Fibroblast of lung (primary cell): ENCODE measurements at regions not wholly inside any gene's neighbourhood (a gene's known extent, or its start where the extent isn't known, plus 50 kb on each side); places are given as distances from the start of the nearest gene placed in this dataset.

Experiments
- DNase-seq, 2 donors: peaks; one replicate each; pipeline versions ENCODE4 v3.0.0 to v3.0.0-alpha.2; 2010; ENCODE audit warnings: low read depth in 2 of 2
- H2AFZ ChIP-seq: 2 replicates; pipeline ENCODE4 v1.5.1; 2012; ENCODE audit warnings: low read length, control low read depth, inconsistent platforms
- H3K27ac ChIP-seq: 2 replicates; pipeline ENCODE4 v1.5.1; 2011; ENCODE audit warnings: low read length, control low read depth; ENCODE audit not compliant: insufficient read depth
- H3K27me3 ChIP-seq: 2 replicates; pipeline ENCODE4 v1.5.1; 2011; ENCODE audit warnings: mild to moderate bottlenecking, low read length; ENCODE audit not compliant: control insufficient read depth, insufficient read depth
- H3K36me3 ChIP-seq: 2 replicates; pipeline ENCODE4 v1.5.1; 2011; ENCODE audit warnings: low read length; ENCODE audit not compliant: control insufficient read depth, insufficient read depth
- H3K4me1 ChIP-seq: 2 replicates; pipeline ENCODE4 v1.5.1; 2011; ENCODE audit warnings: low read length; ENCODE audit not compliant: control insufficient read depth, insufficient read depth; ENCODE audit errors: extremely low read depth
- H3K4me2 ChIP-seq: 2 replicates; pipeline ENCODE4 v1.5.1; 2011; ENCODE audit warnings: low read length, control low read depth; ENCODE audit not compliant: insufficient read depth; ENCODE audit errors: extremely low read depth
- H3K4me3 ChIP-seq, 4 experiments: fragments of 200-600 bp in 1 of 4; sonication (generic) in 1 of 4; replicated peaks in 1 of 4; 2 replicates each; pipeline ENCODE4 v1.5.1; 2011 to 2016; ENCODE audit warnings: low read length in 4 of 4, low read depth in 3 of 4, mild to moderate bottlenecking in 3 of 4, control low read depth in 2 of 4, inconsistent platforms in 1 of 4, mixed read lengths in 1 of 4; ENCODE audit not compliant: insufficient read depth in 1 of 4; ENCODE audit errors: control extremely low read depth in 1 of 4
- H3K79me2 ChIP-seq: 2 replicates; pipeline ENCODE4 v1.5.1; 2012; ENCODE audit warnings: mild to moderate bottlenecking, low read length, inconsistent platforms; ENCODE audit not compliant: control insufficient read depth, insufficient read depth
- H3K9ac ChIP-seq: 2 replicates; pipeline ENCODE4 v1.5.1; 2011; ENCODE audit warnings: mild to moderate bottlenecking, low read length, control low read depth; ENCODE audit not compliant: insufficient read depth
- H3K9me3 ChIP-seq: 2 replicates; pipeline ENCODE4 v1.5.1; 2012; ENCODE audit warnings: low read depth, low read length; ENCODE audit not compliant: control insufficient read depth, insufficient read depth
- H4K20me1 ChIP-seq: 2 replicates; pipeline ENCODE4 v1.5.1; 2011; ENCODE audit warnings: low read length; ENCODE audit not compliant: control insufficient read depth, insufficient read depth; ENCODE audit errors: extremely low read depth
- CTCF ChIP-seq, 2 donors: IDR thresholded peaks in 1 of 2; conservative IDR thresholded peaks in 1 of 2; 1 replicate in 1 of 2; 2 replicates in 1 of 2; pipeline ENCODE4 v1.5.1; 2011 to 2012; ENCODE audit warnings: low read length in 2 of 2, control low read depth in 1 of 2, inconsistent platforms in 1 of 2, low read depth in 1 of 2, mild to moderate bottlenecking in 1 of 2
- EZH2 ChIP-seq: IDR thresholded peaks from 2 replicates; pipeline ENCODE4 v1.5.1; 2012; ENCODE audit warnings: low read length, control low read depth, mild to moderate bottlenecking; ENCODE audit errors: missing control alignments

GRCh38 chr17:22273308-22273707, 581.0 kb downstream of the KCNJ18 start:
- H3K79me2 ChIP-seq, result no peaks in the 10 kb centered on the region

GRCh38 chr17:22277595-22277994, 585.3 kb downstream of the KCNJ18 start:
- Histone ChIP-seq H3K4me2 (no peak overlapping the region), H3K9me3 (no peaks in the 10 kb centered on the region), H3K9ac (no peak overlapping the region), H2AFZ (no peak overlapping the region), H3K36me3 (no peaks in the 10 kb centered on the region), H3K27ac (no peak overlapping the region), H3K27me3 (no peaks in the 10 kb centered on the region), H3K4me3 (no peak overlapping the region), H4K20me1 (no peaks in the 10 kb centered on the region), H3K4me1 (no peaks in the 10 kb centered on the region), H3K79me2 (no peaks in the 10 kb centered on the region)
- no peak for DNase-seq
- no peak for TF ChIP-seq CTCF (conservative IDR thresholded peaks at IDR 0.05 in 1 of 2, IDR thresholded peaks at IDR 0.05 in 1 of 2; ENCODE audit: low read depth in 1 of 2, low read length in 2 of 2)

More at GRCh38 chr17:22273308-22273707, 581.0 kb downstream of the KCNJ18 start:
- Histone ChIP-seq H3K9ac (no peak overlapping the region), H3K27me3 (no peaks in the 10 kb centered on the region), H3K4me2 (no peak overlapping the region), H3K36me3 (no peaks in the 10 kb centered on the region), H3K27ac (no peak overlapping the region), H2AFZ (no peak overlapping the region), H3K4me1 (no peaks in the 10 kb centered on the region), H3K9me3 (no peaks in the 10 kb centered on the region), H4K20me1 (no peaks in the 10 kb centered on the region), H3K4me3 (no peak overlapping the region)
- no peak for DNase-seq
- no peak for TF ChIP-seq CTCF (conservative IDR thresholded peaks at IDR 0.05 in 1 of 2, IDR thresholded peaks at IDR 0.05 in 1 of 2; ENCODE audit: low read depth in 1 of 2, low read length in 2 of 2)
- no peak for TF ChIP-seq EZH2

GRCh38 chr17:22278302-22279275, 586.3 kb downstream of the KCNJ18 start:
- no peak for DNase-seq
- Histone ChIP-seq H3K4me2 (no peak overlapping the region), H3K4me1 (no peaks in the 10 kb centered on the region), H4K20me1 (no peaks in the 10 kb centered on the region), H3K36me3 (no peaks in the 10 kb centered on the region), H3K9ac (no peak overlapping the region), H3K27ac (no peak overlapping the region), H3K9me3 (no peaks in the 10 kb centered on the region), H3K27me3 (no peaks in the 10 kb centered on the region), H2AFZ (no peak overlapping the region), H3K79me2 (no peaks in the 10 kb centered on the region), H3K4me3 (no peak overlapping the region)
- TF ChIP-seq EZH2 (no peak), CTCF (conservative IDR thresholded peaks at IDR 0.05 in 1 of 2, IDR thresholded peaks at IDR 0.05 in 1 of 2; ENCODE audit: low read depth in 1 of 2, low read length in 2 of 2) (no peak)
